ENCODE measurements at regions not wholly inside any gene's neighbourhood (a gene's known extent, or its start where the extent isn't known, plus 50 kb on each side); places are given as distances from the start of the nearest gene placed in this dataset.

DNA sequence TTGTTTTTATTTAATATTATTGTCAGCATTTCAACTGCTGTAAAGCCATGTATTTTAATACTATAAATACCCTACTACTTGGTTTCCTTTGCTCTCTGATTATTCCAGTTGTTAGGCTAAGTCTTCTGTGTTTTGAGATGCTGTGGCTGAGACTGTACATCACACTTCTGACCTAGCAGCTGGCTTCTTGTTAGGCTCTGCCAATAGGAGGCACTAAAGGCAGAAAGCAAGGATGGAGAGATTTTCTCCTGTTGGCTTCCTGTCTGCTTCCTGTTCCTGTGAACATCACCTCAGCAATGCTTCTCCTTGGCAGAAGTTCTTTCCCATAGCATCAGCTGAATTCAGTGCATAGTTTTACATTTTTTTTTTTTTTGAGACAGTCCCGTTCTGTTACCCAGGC, 68.3 kb upstream of the YPEL5 start:
- WGBS (ENCODE audit: insufficient coverage) = 20% methylated on average over 1 of the region's 1 CpG
- no peak for TF ChIP-seq EZH2 (IDR thresholded peaks at IDR 0.05; ENCODE audit: borderline replicate concordance, insufficient read depth, low read depth, low read length, poor library complexity, severe bottlenecking)
- intact Hi-C loops (cut with micrococcal nuclease) = no loop called here
- H3K79me2 ChIP-seq (ENCODE audit: control insufficient read depth, insufficient read depth, low read length) = no peaks in the 10 kb centered on the region
- Mint-ChIP-seq H3K4me1 (no peaks in the 10 kb centered on the region), H3K27me3 (peaks cover 39% of the 10 kb centered on the region), H3K4me3 (no peak overlapping the region), H3K9me3 (ENCODE audit: insufficient read depth) (no peaks in the 10 kb centered on the region), H3K27ac (no peak overlapping the region)
- H3K4me1 ChIP-seq (ENCODE audit: control insufficient read depth in 2 of 2, insufficient read depth in 2 of 2, low read length in 2 of 2) = no peaks in the 10 kb centered on the region
- H3K27me3 ChIP-seq (replicated peaks in 1 of 4; ENCODE audit: control extremely low read depth in 1 of 4, control insufficient read depth in 3 of 4, insufficient read depth in 4 of 4, low read length in 3 of 4) = peaks cover 0 to 2% (median 0%) of the 10 kb centered on the region in 4 experiments
- POLR2A ChIA-PET = no interaction called here
- no peaks in the 10 kb centered on the region for H3K9me3 ChIP-seq (ENCODE audit: control extremely low read depth in 1 of 3, control insufficient read depth in 2 of 3, insufficient read depth in 1 of 3, low read length in 2 of 3)
- H3K36me3 ChIP-seq (replicated peaks in 1 of 2; ENCODE audit: control extremely low read depth in 1 of 2, control insufficient read depth in 1 of 2, extremely low read depth in 1 of 2, insufficient read depth in 2 of 2, low read length in 1 of 2) = no peaks in the 10 kb centered on the region
- CTCF ChIA-PET = no interaction called here
- H2AFZ ChIP-seq (ENCODE audit: insufficient read depth, low read depth, low read length, poor library complexity, severe bottlenecking) = no peak overlapping the region
- no peaks in the 10 kb centered on the region for H4K20me1 ChIP-seq (ENCODE audit: control insufficient read depth, insufficient read depth, low read length, poor library complexity, severe bottlenecking)
- no peak overlapping the region for H3K4me3 ChIP-seq (ENCODE audit: control extremely low read depth in 1 of 5, extremely low read depth in 1 of 5, insufficient read depth in 1 of 5, low read depth in 2 of 5, low read length in 4 of 5)
- no peak overlapping the region for H3K27ac ChIP-seq (ENCODE audit: low read length in 2 of 2)
- DNase-seq (no peak), ATAC-seq (ENCODE audit: low read depth) (no peak)
- no peak overlapping the region for H3K4me2 ChIP-seq (replicated peaks; ENCODE audit: low read depth, low read length, poor library complexity, severe bottlenecking)
- H3K9ac ChIP-seq (ENCODE audit: low read length) = no peak overlapping the region

- H3K4me1 Mint-ChIP-seq = no peaks in the 10 kb centered on the region
Observed at GRCh38 chr2:30084915-30085314, 61.9 kb upstream of the YPEL5 start.

More at GRCh38 chr2:30084915-30085314, 61.9 kb upstream of the YPEL5 start:
- Histone ChIP-seq H3K4me2 (replicated peaks; ENCODE audit: low read depth, low read length, poor library complexity, severe bottlenecking) (no peak overlapping the region), H3K27ac (ENCODE audit: low read length in 2 of 2) (no peak overlapping the region), H3K36me3 (replicated peaks in 1 of 2; ENCODE audit: control extremely low read depth in 1 of 2, control insufficient read depth in 1 of 2, extremely low read depth in 1 of 2, insufficient read depth in 2 of 2, low read length in 1 of 2) (no peaks in the 10 kb centered on the region), H2AFZ (ENCODE audit: insufficient read depth, low read depth, low read length, poor library complexity, severe bottlenecking) (no peak overlapping the region), H3K27me3 (replicated peaks in 1 of 4; ENCODE audit: control extremely low read depth in 1 of 4, control insufficient read depth in 3 of 4, insufficient read depth in 4 of 4, low read length in 3 of 4) (peaks cover 0 to 9% (median 3%) of the 10 kb centered on the region in 4 experiments), H3K4me3 (ENCODE audit: control extremely low read depth in 1 of 5, extremely low read depth in 1 of 5, insufficient read depth in 1 of 5, low read depth in 2 of 5, low read length in 4 of 5) (no peak overlapping the region), H3K79me2 (ENCODE audit: control insufficient read depth, insufficient read depth, low read length) (no peaks in the 10 kb centered on the region), H3K4me1 (ENCODE audit: control insufficient read depth in 2 of 2, insufficient read depth in 2 of 2, low read length in 2 of 2) (no peaks in the 10 kb centered on the region), H3K9ac (ENCODE audit: low read length) (no peak overlapping the region), H4K20me1 (ENCODE audit: control insufficient read depth, insufficient read depth, low read length, poor library complexity, severe bottlenecking) (no peaks in the 10 kb centered on the region), H3K9me3 (ENCODE audit: control extremely low read depth in 1 of 3, control insufficient read depth in 2 of 3, insufficient read depth in 1 of 3, low read length in 2 of 3) (no peaks in the 10 kb centered on the region)
- ATAC-seq (ENCODE audit: low read depth) = no peak
- H3K9me3 Mint-ChIP-seq (ENCODE audit: insufficient read depth) = no peaks in the 10 kb centered on the region
- CTCF ChIA-PET = interaction anchor here (0.9 to 1.8 kb wide), 3 partner anchors 12 to 627 kb away, joined by 3 to 6 read pairs (median 3); no protein-coding TSS in a partner anchor
- H3K4me3 Mint-ChIP-seq = no peak overlapping the region
- H3K27me3 Mint-ChIP-seq = peaks cover 40% of the 10 kb centered on the region
- H3K27ac Mint-ChIP-seq = no peak overlapping the region
- WGBS (ENCODE audit: insufficient coverage) = 86% methylated on average over 3 of the region's 4 CpGs
- TF ChIP-seq EZH2 (IDR thresholded peaks at IDR 0.05; ENCODE audit: borderline replicate concordance, insufficient read depth, low read depth, low read length, poor library complexity, severe bottlenecking) (no peak), CTCF (IDR thresholded peaks at IDR 0.05) (no peak)
- intact Hi-C loops (cut with micrococcal nuclease) = no loop called here
- no peak for DNase-seq
- POLR2A ChIA-PET = no interaction called here
